H1 (cell line): ENCODE measurements at regions not wholly inside any gene's neighbourhood (a gene's known extent, or its start where the extent isn't known, plus 50 kb on each side); places are given as distances from the start of the nearest gene placed in this dataset.

Experiments used
- CTCF ChIA-PET: fragments of 300-600 bp; sonication (Branson Sonifier 250); formaldehyde crosslinking; loops from one replicate; lab custom pipeline; 2021; ENCODE audit not compliant: partially characterized antibody; lab: Charles Lee
- POLR2A ChIA-PET: fragments of 300-600 bp; sonication (Branson Sonifier 250); formaldehyde crosslinking; loops from one replicate; lab custom pipeline; 2021; ENCODE audit warnings: inconsistent platforms; ENCODE audit not compliant: partially characterized antibody; lab: Charles Lee
- DNase-seq, 2 experiments: peaks; one replicate each; pipeline versions ENCODE4 v3.0.0 to v3.0.0-alpha.2; 2010 to 2022; ENCODE audit warnings: low spot score in 2 of 2, low read depth in 1 of 2, mixed read lengths in 1 of 2
- FAIRE-seq: peaks from 2 replicates; lab custom pipeline; 2011; peaks lifted over from hg19 to GRCh38; lab: Jason Lieb, UNC
- H2AFZ ChIP-seq: 2 replicates; pipeline ENCODE4 v1.8.1; 2012; ENCODE audit warnings: low read length, inconsistent platforms
- H2AK5ac ChIP-seq: 2 replicates; pipeline ENCODE4 v1.6.1; 2013; ENCODE audit warnings: low read depth, low read length
- H2BK120ac ChIP-seq: replicated peaks from 2 replicates; pipeline ENCODE3; 2013; ENCODE audit warnings: low read depth, low read length, inconsistent platforms
- H2BK12ac ChIP-seq: 2 replicates; pipeline ENCODE4 v1.6.1; 2013; ENCODE audit warnings: low read depth, low read length
- H2BK15ac ChIP-seq: 2 replicates; pipeline ENCODE4 v1.6.1; 2013; ENCODE audit warnings: low read length
- H2BK20ac ChIP-seq: 2 replicates; pipeline ENCODE4 v1.6.1; 2013; ENCODE audit warnings: low read length
- H2BK5ac ChIP-seq: 2 replicates; pipeline ENCODE4 v1.6.1; 2013; ENCODE audit warnings: low read depth, low read length
- H3K14ac ChIP-seq: 2 replicates; pipeline ENCODE4 v1.6.1; 2013; ENCODE audit warnings: inconsistent platforms; ENCODE audit not compliant: insufficient read length
- H3K18ac ChIP-seq: 2 replicates; pipeline ENCODE4 v1.6.1; 2013; ENCODE audit warnings: low read length; ENCODE audit errors: extremely low read depth
- H3K23ac ChIP-seq: 2 replicates; pipeline ENCODE4 v1.6.1; 2013; ENCODE audit warnings: inconsistent platforms; ENCODE audit not compliant: insufficient read length
- H3K23me2 ChIP-seq: 2 replicates; pipeline ENCODE4 v1.6.1; 2013; ENCODE audit warnings: low read depth, low read length
- H3K27ac ChIP-seq: 2 replicates; pipeline ENCODE4 v1.6.1; 2011; ENCODE audit warnings: low read depth, low read length, inconsistent platforms
- H3K27me3 ChIP-seq, 4 experiments: replicated peaks in 1 of 4; 1 replicate in 1 of 4; 2 replicates in 3 of 4; pipeline versions ENCODE4 v1.6.1 to v1.8.1; 2011 to 2013; ENCODE audit warnings: low read length in 3 of 4, mild to moderate bottlenecking in 3 of 4, inconsistent platforms in 2 of 4, mixed read lengths in 2 of 4, moderate library complexity in 1 of 4; ENCODE audit not compliant: control insufficient read depth in 3 of 4, insufficient read depth in 3 of 4; ENCODE audit errors: extremely low read depth in 1 of 4
- H3K36me3 ChIP-seq, 4 experiments: 2 replicates each; pipeline versions ENCODE4 v1.6.1 to v1.8.1; 2011 to 2013; ENCODE audit warnings: mild to moderate bottlenecking in 4 of 4, low read length in 3 of 4, moderate library complexity in 2 of 4, control low read depth in 1 of 4, inconsistent platforms in 1 of 4; ENCODE audit not compliant: insufficient read depth in 4 of 4, control insufficient read depth in 2 of 4
- H3K4ac ChIP-seq: replicated peaks from 2 replicates; pipeline ENCODE3; 2013; ENCODE audit warnings: low read length, low read depth, mixed read lengths, inconsistent platforms; ENCODE audit not compliant: insufficient read length
- H3K4me1 ChIP-seq, 4 experiments: replicated peaks in 1 of 4; 1 replicate in 1 of 4; 2 replicates in 3 of 4; pipeline versions ENCODE4 v1.6.1 to v1.8.1; 2011 to 2013; ENCODE audit warnings: low read length in 3 of 4, inconsistent platforms in 2 of 4, mixed read lengths in 1 of 4; ENCODE audit not compliant: insufficient read depth in 4 of 4, control insufficient read depth in 3 of 4
- H3K4me2 ChIP-seq, 2 experiments: 2 replicates each; pipeline versions ENCODE4 v1.6.1 to v1.8.1; 2011 to 2013; ENCODE audit warnings: low read depth in 2 of 2, low read length in 2 of 2, control low read depth in 1 of 2, inconsistent platforms in 1 of 2, mild to moderate bottlenecking in 1 of 2; ENCODE audit not compliant: insufficient read depth in 1 of 2
- H3K4me3 ChIP-seq, 4 experiments: fragments of 200-600, 300-600 bp in 1 of 4; sonication (generic), shearing (Covaris generic), sonication (Bioruptor Twin) in 1 of 4; 2 replicates each; pipeline versions ENCODE4 v1.5.1 to v1.8.1; 2011 to 2016; ENCODE audit warnings: low read length in 4 of 4, low read depth in 3 of 4, control low read depth in 2 of 4, inconsistent platforms in 2 of 4, mild to moderate bottlenecking in 2 of 4, mixed read lengths in 1 of 4, moderate library complexity in 1 of 4; ENCODE audit not compliant: insufficient read depth in 2 of 4; ENCODE audit errors: extremely low read depth in 1 of 4
- H3K56ac ChIP-seq: replicated peaks from 2 replicates; pipeline ENCODE3; 2013; ENCODE audit warnings: low read depth, mild to moderate bottlenecking, mixed read lengths, low read length, inconsistent platforms; ENCODE audit not compliant: insufficient read length
- H3K79me1 ChIP-seq: 2 replicates; pipeline ENCODE4 v1.6.1; 2013; ENCODE audit warnings: low read depth, low read length, control low read depth
- H3K79me2 ChIP-seq, 2 experiments: 2 replicates each; pipeline versions ENCODE4 v1.6.1 to v1.8.1; 2012 to 2013; ENCODE audit warnings: low read length in 2 of 2, mild to moderate bottlenecking in 2 of 2, inconsistent platforms in 1 of 2; ENCODE audit not compliant: insufficient read depth in 2 of 2, control insufficient read depth in 1 of 2
- H3K9ac ChIP-seq, 4 experiments: replicated peaks in 1 of 4; 1 replicate in 1 of 4; 2 replicates in 3 of 4; pipeline versions ENCODE4 v1.6.1 to v1.8.1; 2011 to 2013; ENCODE audit warnings: low read depth in 3 of 4, low read length in 3 of 4, control low read depth in 2 of 4, mild to moderate bottlenecking in 2 of 4, moderate library complexity in 2 of 4, inconsistent platforms in 1 of 4; ENCODE audit errors: extremely low read depth in 1 of 4
- H3K9me3 ChIP-seq, 2 experiments: 2 replicates each; pipeline versions ENCODE4 v1.6.1 to v1.8.1; 2012 to 2013; ENCODE audit warnings: mild to moderate bottlenecking in 2 of 2, moderate library complexity in 2 of 2, control low read depth in 1 of 2, inconsistent platforms in 1 of 2, low read depth in 1 of 2, low read length in 1 of 2, mixed read lengths in 1 of 2; ENCODE audit not compliant: insufficient read depth in 2 of 2
- H4K20me1 ChIP-seq, 2 experiments: replicated peaks in 1 of 2; 2 replicates each; pipeline versions ENCODE3 to v1.8.1; 2011 to 2013; ENCODE audit warnings: inconsistent platforms in 2 of 2, low read length in 2 of 2, mild to moderate bottlenecking in 1 of 2; ENCODE audit not compliant: insufficient read depth in 2 of 2, control insufficient read depth in 1 of 2
- H4K5ac ChIP-seq: 2 replicates; pipeline ENCODE4 v1.6.1; 2013; ENCODE audit warnings: low read length, low read depth, mixed read lengths, inconsistent platforms; ENCODE audit not compliant: insufficient read length
- H4K8ac ChIP-seq: 2 replicates; pipeline ENCODE4 v1.8.0; 2013; ENCODE audit warnings: mild to moderate bottlenecking, moderate library complexity, low read length, inconsistent platforms; ENCODE audit not compliant: insufficient read depth; ENCODE audit errors: extremely low read depth
- H4K91ac ChIP-seq: replicated peaks from 2 replicates; pipeline ENCODE3; 2013; ENCODE audit warnings: low read length, mixed read lengths, inconsistent platforms; ENCODE audit not compliant: insufficient read length
- CREB1 ChIP-seq: IDR thresholded peaks from 2 replicates; pipeline ENCODE4 v1.6.1; 2012; ENCODE audit warnings: inconsistent platforms
- FOSL1 ChIP-seq: IDR thresholded peaks from 2 replicates; pipeline ENCODE4 v1.6.1; 2011; ENCODE audit warnings: mild to moderate bottlenecking, low read depth, low read length, moderate library complexity; ENCODE audit not compliant: insufficient read depth
- PHF8 ChIP-seq: fragments of 200-600 bp; sonication (generic); conservative IDR thresholded peaks from 2 replicates; pipeline ENCODE4 v1.7.1; 2012; ENCODE audit warnings: low read depth, mild to moderate bottlenecking, inconsistent platforms, low read length, moderate library complexity
- RXRA ChIP-seq: IDR thresholded peaks from 2 replicates; pipeline ENCODE4 v1.6.1; 2011; ENCODE audit warnings: low read depth, mild to moderate bottlenecking, low read length, moderate library complexity; ENCODE audit not compliant: insufficient read depth
- SRF ChIP-seq: IDR thresholded peaks from 2 replicates; pipeline ENCODE4 v1.6.1; 2011; ENCODE audit warnings: mild to moderate bottlenecking, low read depth, low read length, moderate library complexity
- WGBS, 2 experiments: shearing (Covaris generic) in 1 of 2; methylation state at CpG; one replicate each; pipeline versions ENCODE4 v1.1.6 to v1.1.7; 2013 to 2015; ENCODE audit warnings: low lambda C conversion rate in 2 of 2, mixed read lengths in 2 of 2, inconsistent platforms in 1 of 2, low coverage in 1 of 2, missing lambda C conversion rate in 1 of 2; ENCODE audit not compliant: insufficient replicate concordance in 2 of 2, insufficient coverage in 1 of 2, insufficient read length in 1 of 2; ENCODE audit errors: extremely low coverage in 1 of 2, missing lambda C conversion rate in 1 of 2; 5-methylcytosine and 5-hydroxymethylcytosine counted together

DNA sequence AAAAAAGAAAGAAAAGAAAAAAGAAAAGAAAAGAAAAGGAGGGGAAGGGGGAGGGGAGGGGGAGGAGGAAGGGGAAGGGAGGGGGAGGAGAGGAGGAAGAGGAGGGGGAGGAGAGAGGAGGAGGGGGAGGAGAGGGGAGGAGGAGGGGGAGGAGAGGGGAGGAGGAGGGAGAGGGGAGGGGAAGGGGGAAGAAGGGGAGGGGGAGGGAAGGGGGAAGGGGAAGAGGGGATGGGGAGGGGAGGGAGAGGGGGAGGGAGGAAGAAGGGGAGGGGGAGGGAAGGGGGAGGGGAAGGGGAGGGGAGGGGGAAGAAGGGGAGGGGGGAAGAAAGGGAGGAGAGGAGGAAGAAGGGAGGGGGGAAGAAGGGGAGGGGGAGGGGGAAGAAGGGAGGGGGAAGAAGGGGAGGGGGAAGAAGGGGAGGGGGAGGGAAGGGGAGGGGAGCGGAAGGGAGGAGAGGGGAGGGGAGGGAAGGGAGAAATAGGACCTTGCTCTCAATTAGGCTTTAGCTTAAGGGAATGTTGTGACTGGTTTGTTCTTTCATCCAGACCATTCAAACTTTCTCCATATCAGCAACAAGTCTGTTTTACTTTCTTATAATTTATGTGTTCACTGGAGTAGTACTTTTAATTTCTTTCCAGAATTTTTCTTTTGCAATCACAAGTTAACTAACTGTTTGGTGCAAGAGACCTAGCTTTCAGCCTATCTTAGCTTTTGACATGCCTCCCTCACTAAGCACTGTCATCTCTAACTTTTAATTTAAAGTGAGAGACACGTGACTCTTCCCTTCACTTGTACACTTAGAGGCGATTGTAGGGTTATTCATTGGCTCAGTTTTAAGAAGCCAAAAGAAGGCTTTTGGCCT, 76.5 kb upstream of the EGLN3 start:
- H3K79me1 ChIP-seq, result no peaks in the 10 kb centered on the region
- no peak for FAIRE-seq
- DNase-seq, result no peak
- H3K23me2 ChIP-seq, result no peaks in the 10 kb centered on the region
- H4K20me1 ChIP-seq, result no peaks in the 10 kb centered on the region
- 98% methylated on average over 2 of the region's 3 CpGs; no CpG with 5 or more reads in 1 of the 2 experiments for WGBS, 2 experiments
- CTCF ChIA-PET, result interaction anchor here (2.0 kb wide), 1 partner anchor 179 kb away, joined by 6 read pairs; no protein-coding TSS in a partner anchor
- no peak for TF ChIP-seq FOSL1
- no peak for TF ChIP-seq RXRA
- no peak for TF ChIP-seq PHF8
- TF ChIP-seq SRF, result no peak
- TF ChIP-seq CREB1, result no peak
- H3K4me2 ChIP-seq, result no peak overlapping the region
- H4K8ac ChIP-seq, result no peak overlapping the region
- H2AFZ ChIP-seq, result no peak overlapping the region
- no peak overlapping the region for H3K14ac ChIP-seq
- no peaks in the 10 kb centered on the region for H3K79me2 ChIP-seq
- no peak overlapping the region for H2BK120ac ChIP-seq
- POLR2A ChIA-PET, result no interaction called here
- H3K27ac ChIP-seq, result no peak overlapping the region
- H3K36me3 ChIP-seq, result no peaks in the 10 kb centered on the region
- H3K4me3 ChIP-seq, result no peak overlapping the region
- no peak overlapping the region for H2BK5ac ChIP-seq
- no peak overlapping the region for H2AK5ac ChIP-seq
- H3K9ac ChIP-seq, result no peak overlapping the region
- H3K27me3 ChIP-seq, result no peaks in the 10 kb centered on the region
- no peak overlapping the region for H3K18ac ChIP-seq
- H3K56ac ChIP-seq, result no peak overlapping the region
- H3K4ac ChIP-seq, result no peak overlapping the region
- H3K4me1 ChIP-seq, result peaks cover 0 to 4% (median 4%) of the 10 kb centered on the region in 4 experiments; a peak in 4 of 7 replicates
- no peak overlapping the region for H3K23ac ChIP-seq
- H2BK20ac ChIP-seq, result no peak overlapping the region
- no peak overlapping the region for H4K5ac ChIP-seq
- H3K9me3 ChIP-seq, result no peaks in the 10 kb centered on the region
- no peak overlapping the region for H2BK12ac ChIP-seq
- H2BK15ac ChIP-seq, result no peak overlapping the region
- H4K91ac ChIP-seq, result no peak overlapping the region
